ENCODE measurements at regions not wholly inside any gene's neighbourhood (a gene's known extent, or its start where the extent isn't known, plus 50 kb on each side); places are given as distances from the start of the nearest gene placed in this dataset.

- Histone ChIP-seq H3K36me3 (ENCODE audit: control insufficient read depth in 1 of 2, insufficient read depth in 2 of 2, low read length in 2 of 2) (no peaks in the 10 kb centered on the region), H3K27me3 (ENCODE audit: insufficient read depth, low read length) (no peaks in the 10 kb centered on the region; the same call in 1 of the 2 replicates), H3K27ac (ENCODE audit: low read depth, low read length) (no peak overlapping the region), H3K9me2 (ENCODE audit: insufficient read depth) (no peaks in the 10 kb centered on the region), H4K20me1 (ENCODE audit: insufficient read depth) (no peaks in the 10 kb centered on the region), H3K79me2 (ENCODE audit: insufficient read depth, low read length) (no peaks in the 10 kb centered on the region), H3K4me2 (ENCODE audit: low read length) (no peak overlapping the region), H3K4me1 (ENCODE audit: control insufficient read depth in 1 of 2, insufficient read depth in 2 of 2, low read length in 2 of 2) (no peaks in the 10 kb centered on the region), H3K9ac (ENCODE audit: low read length) (no peak overlapping the region), H2AFZ (ENCODE audit: low read depth, low read length, poor library complexity, severe bottlenecking) (no peak overlapping the region), H3K4me3 (replicated peaks in 1 of 2; ENCODE audit: low read depth in 1 of 2, low read length in 2 of 2) (no peak overlapping the region), H3K9me3 (ENCODE audit: control insufficient read depth in 1 of 2, insufficient read depth in 1 of 2, low read depth in 1 of 2, low read length in 2 of 2) (no peaks in the 10 kb centered on the region)
- RAD21 ChIA-PET (ENCODE audit: low non-redundant PET in 1 of 2, low total read pairs in 2 of 2, uncharacterized antibody in 2 of 2, unreplicated experiment in 2 of 2): no interaction called here
- intact Hi-C loops (cut with micrococcal nuclease): no loop called here
- TF ChIP-seq RAD21 (IDR thresholded peaks at IDR 0.05; ENCODE audit: low read depth) (no peak), SRF (IDR thresholded peaks at IDR 0.05; ENCODE audit: low read depth) (no peak), CTCF (IDR thresholded peaks at IDR 0.05 in 2 of 3, conservative IDR thresholded peaks at IDR 0.05 in 1 of 3; ENCODE audit: borderline replicate concordance in 1 of 3, insufficient read depth in 1 of 3, low read depth in 2 of 3, low read length in 2 of 3) (no peak), TCF7L2 (IDR thresholded peaks at IDR 0.05; ENCODE audit: borderline replicate concordance, extremely low read depth, insufficient read depth, insufficient read length) (no peak), ZBTB33 (IDR thresholded peaks at IDR 0.05; ENCODE audit: extremely low read depth, insufficient replicate concordance, low read length) (no peak), YY1 (IDR thresholded peaks at IDR 0.05; ENCODE audit: extremely low read depth, insufficient replicate concordance, low read depth, low read length) (no peak), ZFX (IDR thresholded peaks at IDR 0.05) (no peak), JUND (IDR thresholded peaks at IDR 0.05) (no peak), CBX3 (IDR thresholded peaks at IDR 0.05; ENCODE audit: low read depth) (no peak), REST (IDR thresholded peaks at IDR 0.05; ENCODE audit: low read depth) (no peak), CEBPB (IDR thresholded peaks at IDR 0.05; ENCODE audit: low read depth) (no peak), ELF1 (IDR thresholded peaks at IDR 0.05; ENCODE audit: borderline replicate concordance, low read depth) (no peak), SP1 (IDR thresholded peaks at IDR 0.05; ENCODE audit: low read depth) (no peak), ATF3 (IDR thresholded peaks at IDR 0.05) (no peak)
- DNase-seq (ENCODE audit: low read depth, low spot score) (no peak), ATAC-seq (no peak)
- POLR2A ChIA-PET: no interaction called here
- BruUV-seq (replicated peaks): no TSS peak
- CTCF ChIA-PET: no interaction called here
Observed at GRCh38 chr12:124241776-124242528, 52.9 kb upstream of the RFLNA start.
